NCI-H128 (cell line): ENCODE measurements at regions not wholly inside any gene's neighbourhood (a gene's known extent, or its start where the extent isn't known, plus 50 kb on each side); places are given as distances from the start of the nearest gene placed in this dataset.
"Not testable (repeated sequence)": the region's sequence is repeated elsewhere in the genome, so short reads cannot be mapped to it uniquely, and the experiment has no call there.

Experiments used
- DNase-seq: peaks from one replicate; lab custom pipeline; 2025; ENCODE audit not compliant: unreplicated experiment; lab: John Stamatoyannopoulos, UW

- DNase-seq = no peak
Observed at GRCh38 chr4:128690011-128690410, 119.5 kb upstream of the JADE1 start.

GRCh38 chr4:128688846-128689437, 120.6 kb upstream of the JADE1 start:
- no peak for DNase-seq

- DNase-seq = no peak
Observed at GRCh38 chr4:128688033-128688721, 121.3 kb upstream of the JADE1 start.

GRCh38 chr4:128686810-128687209, 122.7 kb upstream of the JADE1 start:
- no peak for DNase-seq

- DNase-seq = no peak
Observed at GRCh38 chr4:128686032-128686465, 123.5 kb upstream of the JADE1 start.

- DNase-seq = no peak
Observed at GRCh38 chr4:128684016-128684415, 125.5 kb upstream of the JADE1 start.

- no peak for DNase-seq
Observed at GRCh38 chr4:128682942-128683666, 126.4 kb upstream of the JADE1 start.

GRCh38 chr4:128676095-128676494, 133.4 kb upstream of the JADE1 start:
- no peak for DNase-seq

- DNase-seq = no peak
Observed at GRCh38 chr4:128675083-128675482, 134.4 kb upstream of the JADE1 start.

- DNase-seq = not testable (repeated sequence)
Observed at GRCh38 chr4:128673159-128673558, 136.3 kb upstream of the JADE1 start.

DNA sequence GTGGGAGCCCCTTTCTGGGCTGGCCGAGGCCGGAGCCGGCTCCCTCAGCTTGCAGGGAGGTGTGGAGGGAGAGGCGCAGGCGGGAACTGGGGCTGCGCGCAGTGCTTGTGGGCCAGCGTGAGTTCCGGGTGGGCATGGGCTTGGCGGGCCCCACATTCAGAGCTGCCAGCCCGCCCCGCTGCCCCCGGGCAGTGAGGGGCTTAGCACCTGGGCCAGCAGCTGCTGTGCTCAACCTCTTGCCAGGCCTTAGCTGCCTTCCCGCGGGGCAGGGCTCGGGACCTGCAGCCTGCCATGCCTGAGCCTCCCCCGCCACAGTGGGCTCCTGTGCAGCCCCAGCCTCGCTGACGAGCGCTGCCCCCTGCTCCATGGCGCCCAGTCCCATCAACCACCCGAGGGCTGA, 136.9 kb upstream of the JADE1 start:
- DNase-seq = not testable (repeated sequence)

DNA sequence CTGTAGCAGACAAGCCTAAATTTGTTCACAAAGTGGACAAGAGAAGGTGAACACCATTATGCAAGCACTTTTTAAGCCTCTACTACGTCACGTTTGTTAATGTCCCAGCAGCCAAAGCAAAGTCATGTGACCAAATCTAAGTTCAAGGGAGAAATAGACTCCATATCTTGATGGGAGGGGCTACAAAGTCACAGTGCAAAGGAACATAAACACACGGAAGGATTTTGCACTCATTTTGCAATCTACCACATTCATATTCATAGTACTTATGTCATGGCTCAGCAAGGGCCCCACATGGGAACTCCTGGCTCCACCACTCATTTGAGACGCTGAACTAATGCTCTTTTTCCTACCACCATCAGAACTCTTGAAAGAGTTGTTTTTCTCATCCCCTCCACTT, 139.0 kb upstream of the JADE1 start:
- DNase-seq = no peak

DNA sequence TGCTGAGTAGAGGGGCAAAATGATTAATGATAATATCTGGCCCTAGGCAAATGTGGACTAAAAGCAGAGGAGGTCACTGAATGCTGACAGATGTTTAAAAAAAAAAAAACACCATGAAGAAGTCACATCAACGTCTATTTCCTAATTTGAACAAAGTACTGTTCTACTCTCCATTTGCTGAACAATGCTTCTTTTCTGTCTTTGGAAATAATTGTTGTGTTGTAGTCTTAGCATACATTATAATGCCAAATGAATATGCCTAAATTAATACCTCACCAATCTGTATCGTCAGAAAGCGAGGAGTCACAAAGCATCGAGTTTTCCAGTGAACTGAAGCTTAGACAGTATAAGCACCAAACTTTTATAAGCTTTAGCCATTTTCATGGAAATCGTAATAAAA, 140.9 kb upstream of the JADE1 start:
- no peak for DNase-seq

GRCh38 chr4:128665514-128665913, 144.0 kb upstream of the JADE1 start:
- no peak for DNase-seq

DNA sequence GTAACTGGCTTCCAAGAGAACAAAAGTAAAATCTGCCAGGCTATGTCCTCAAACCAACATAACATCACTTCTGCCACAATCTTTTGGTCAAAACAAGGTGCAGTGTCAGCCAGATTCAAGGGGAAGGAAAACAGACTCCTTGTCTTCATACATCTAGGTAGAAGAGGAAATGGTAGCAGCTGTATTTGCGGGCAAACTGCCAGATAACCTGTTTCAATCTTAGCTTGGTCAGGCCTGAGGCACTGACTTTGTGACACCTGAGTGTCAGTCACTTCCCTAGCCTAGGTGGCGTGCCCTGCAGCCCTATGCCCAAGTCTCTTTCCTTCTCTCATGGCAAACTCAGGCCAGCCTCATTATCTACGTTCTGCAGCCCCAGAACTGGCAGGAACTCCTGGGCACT, 146.2 kb upstream of the JADE1 start:
- no peak for DNase-seq

- DNase-seq = no peak
Observed at GRCh38 chr4:128661479-128661878, 148.0 kb upstream of the JADE1 start.

DNA sequence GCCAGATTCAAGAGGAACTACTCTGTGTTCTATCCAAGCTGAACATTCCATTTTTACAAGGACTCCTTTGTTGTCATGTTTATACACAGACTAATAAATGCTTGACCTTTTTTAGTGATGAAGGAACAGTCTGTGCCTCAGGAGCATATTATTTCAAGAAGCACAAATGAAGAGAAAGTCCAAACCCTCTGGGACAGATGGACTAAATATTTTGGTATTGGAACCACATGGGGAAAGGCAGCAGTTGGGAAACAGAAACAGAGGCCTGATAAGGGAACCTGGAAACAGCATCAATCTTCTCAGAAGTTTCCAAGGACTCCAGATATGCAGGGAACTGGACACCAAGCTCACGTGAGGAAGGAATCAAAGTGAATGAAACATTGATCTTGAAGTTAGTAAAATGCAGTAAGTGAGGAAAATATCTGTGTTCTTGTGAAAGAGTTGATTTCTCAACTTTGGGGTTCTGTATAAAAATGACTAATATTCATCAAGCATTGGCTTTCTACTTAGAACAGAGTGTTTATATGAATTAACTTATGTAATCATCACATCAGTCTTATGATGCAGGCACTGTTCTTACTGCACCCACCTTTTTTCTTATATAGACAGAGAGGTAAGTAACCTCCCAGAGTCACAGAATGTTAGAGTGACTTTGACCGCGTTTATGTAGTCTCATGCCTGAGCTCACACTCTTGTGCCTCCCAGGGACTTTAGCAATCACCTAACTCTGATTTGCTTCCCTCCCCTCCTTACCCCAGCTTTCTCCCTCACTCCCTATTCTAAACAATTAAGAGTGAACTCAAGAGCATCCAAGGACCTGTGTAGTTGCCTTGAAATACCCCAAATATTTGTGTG, 148.9 kb upstream of the JADE1 start:
- DNase-seq = no peak

DNA sequence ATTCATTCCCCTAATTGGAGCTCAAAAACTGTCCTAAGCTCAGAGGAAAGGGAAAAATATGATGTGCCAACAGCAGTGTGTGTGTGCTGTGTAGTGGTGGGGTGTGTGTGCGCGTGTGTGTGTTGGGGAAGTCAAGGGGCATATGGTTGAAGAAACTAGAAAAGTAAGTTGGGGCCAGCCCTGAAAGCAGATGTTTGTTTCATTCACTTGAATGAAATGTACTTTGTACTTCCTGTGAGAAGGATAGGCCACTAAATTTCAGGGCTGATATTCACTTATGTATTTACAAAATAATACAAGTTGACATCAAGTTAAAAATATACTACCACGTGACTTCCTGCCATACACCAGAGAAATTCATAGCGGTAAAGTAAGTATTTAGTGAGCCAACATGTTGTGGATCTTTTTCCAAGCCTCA, 151.3 kb upstream of the JADE1 start:
- DNase-seq = no peak

GRCh38 chr4:128657638-128658037, 151.9 kb upstream of the JADE1 start:
- DNase-seq = no peak

DNA sequence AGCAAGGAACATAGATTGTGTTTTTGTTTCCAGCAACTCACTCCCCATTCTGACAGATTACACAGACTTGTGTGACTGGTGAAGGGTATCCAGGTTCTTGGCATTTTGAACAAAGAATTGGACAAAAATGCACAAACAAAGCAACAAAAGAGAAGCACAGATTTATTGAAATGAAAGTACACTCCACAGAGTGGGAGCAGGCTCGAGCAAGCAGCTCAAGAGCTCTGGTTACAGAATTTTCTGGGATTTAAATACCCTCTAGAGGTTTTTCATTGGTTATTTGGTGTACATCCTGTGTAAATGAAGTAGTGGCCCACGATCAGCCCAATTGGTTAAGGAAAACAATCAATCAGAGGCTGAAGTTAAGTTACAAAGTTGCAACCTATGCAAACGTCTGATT, 155.0 kb upstream of the JADE1 start:
- no peak for DNase-seq
